HCEC 1CT (cell line): ENCODE measurements at regions not wholly inside any gene's neighbourhood (a gene's known extent, or its start where the extent isn't known, plus 50 kb on each side); places are given as distances from the start of the nearest gene placed in this dataset.
"Not testable (repeated sequence)": the region's sequence is repeated elsewhere in the genome, so short reads cannot be mapped to it uniquely, and the experiment has no call there.

Source experiments
- DNase-seq: peaks from one replicate; pipeline ENCODE4 v3.0.0-alpha.2; 2017

- not testable (repeated sequence) for DNase-seq
Observed at GRCh38 chr2:87956613-87957012, 59.7 kb downstream of the RNU2-63P start.

GRCh38 chr2:87949008-87949407 is 67.3 kb downstream of the RNU2-63P start:
- not testable (repeated sequence) for DNase-seq

GRCh38 chr2:87946644-87947370 is 69.5 kb downstream of the RNU2-63P start:
- not testable (repeated sequence) for DNase-seq

GRCh38 chr2:87939299-87939698 is 77.0 kb downstream of the RNU2-63P start:
- DNase-seq: not testable (repeated sequence)

GRCh38 chr2:87919023-87919665 is 93.5 kb upstream of the RGPD2 start:
- DNase-seq: not testable (repeated sequence)

- DNase-seq: not testable (repeated sequence)
Observed at GRCh38 chr2:87917194-87917593, 91.6 kb upstream of the RGPD2 start.

GRCh38 chr2:87910848-87911247 is 85.3 kb upstream of the RGPD2 start:
- not testable (repeated sequence) for DNase-seq

GRCh38 chr2:87909042-87909441 is 83.4 kb upstream of the RGPD2 start:
- not testable (repeated sequence) for DNase-seq

GRCh38 chr2:87907556-87908099 is 82.0 kb upstream of the RGPD2 start:
- DNase-seq: not testable (repeated sequence)

GRCh38 chr2:87903242-87904114 is 77.9 kb upstream of the RGPD2 start:
- DNase-seq: peak; percentile 0

- DNase-seq: not testable (repeated sequence)
Observed at GRCh38 chr2:87883659-87884058, 58.1 kb upstream of the RGPD2 start.
